Stimulated activated CD4-positive, alpha-beta T cell treated with anti-CD3 and anti-CD28 coated beads, Interleukin-12 subunit alpha, Interleukin-12 subunit beta, amount 100 ng/mL, for 48 hours (primary cell): ENCODE measurements at regions not wholly inside any gene's neighbourhood (a gene's known extent, or its start where the extent isn't known, plus 50 kb on each side); places are given as distances from the start of the nearest gene placed in this dataset.

Experiments used
- DNase-seq, 3 donors: peaks; one replicate each; pipeline ENCODE4 v3.0.0-alpha.2; 2020; ENCODE audit warnings: low read depth in 2 of 3, low spot score in 1 of 3

DNA sequence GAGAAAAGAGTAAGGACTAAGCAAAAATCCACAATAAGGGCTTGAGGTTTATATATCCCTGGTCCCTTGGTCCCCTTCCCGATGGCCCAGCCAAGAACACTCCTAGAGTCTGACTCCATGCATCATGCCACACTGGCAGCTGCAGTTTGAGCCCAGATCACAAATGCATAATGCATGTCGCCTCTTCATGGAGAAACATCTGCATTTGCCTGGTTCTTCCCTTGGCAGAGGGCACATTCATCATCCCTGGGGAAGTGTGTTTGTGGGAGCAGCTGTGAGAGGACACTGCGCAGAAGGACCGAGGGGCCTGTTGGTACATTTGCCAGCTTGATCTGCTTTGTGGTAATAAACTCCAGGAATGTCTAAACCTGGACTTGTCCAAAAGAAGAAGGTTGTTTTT, 731.8 kb downstream of the FGF9 start:
- no peak for DNase-seq

DNA sequence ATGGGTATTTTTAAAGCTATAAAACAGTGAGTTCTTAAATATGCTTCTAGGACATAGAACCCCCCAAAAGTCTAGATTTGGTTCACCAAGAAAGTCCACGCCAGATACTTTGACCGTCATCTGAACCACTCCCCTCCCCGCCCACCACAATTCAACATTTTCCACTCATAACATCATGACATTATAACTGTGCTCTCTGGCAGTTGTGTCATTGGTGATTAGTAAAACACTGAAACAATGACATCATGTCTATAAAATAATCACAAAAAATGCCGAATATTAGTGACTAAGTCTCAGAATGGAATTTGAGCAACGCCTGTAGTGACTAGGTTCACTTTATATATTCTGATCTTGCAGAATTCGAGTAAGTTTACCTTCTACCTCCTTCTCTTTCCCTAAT, 732.3 kb downstream of the FGF9 start:
- no peak for DNase-seq

DNA sequence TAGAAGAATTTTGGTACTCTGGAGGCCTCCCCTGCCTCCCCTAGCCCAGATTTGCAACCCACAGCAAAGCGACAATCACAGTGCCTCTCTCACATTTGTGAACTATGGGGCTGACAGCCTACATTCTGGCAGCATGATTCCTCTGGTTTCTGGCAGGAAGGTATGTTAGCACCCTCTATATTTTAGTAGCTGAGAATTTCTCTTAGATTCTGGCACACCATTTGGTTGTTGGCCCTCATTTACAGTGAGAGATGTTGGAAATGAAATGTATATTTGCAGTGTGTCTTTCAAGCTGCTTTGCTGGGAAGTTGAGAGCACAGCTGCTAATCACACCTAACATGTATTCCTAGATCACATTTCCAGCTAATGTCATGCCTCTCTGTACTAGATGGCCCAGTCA, 735.0 kb downstream of the FGF9 start:
- no peak for DNase-seq

DNA sequence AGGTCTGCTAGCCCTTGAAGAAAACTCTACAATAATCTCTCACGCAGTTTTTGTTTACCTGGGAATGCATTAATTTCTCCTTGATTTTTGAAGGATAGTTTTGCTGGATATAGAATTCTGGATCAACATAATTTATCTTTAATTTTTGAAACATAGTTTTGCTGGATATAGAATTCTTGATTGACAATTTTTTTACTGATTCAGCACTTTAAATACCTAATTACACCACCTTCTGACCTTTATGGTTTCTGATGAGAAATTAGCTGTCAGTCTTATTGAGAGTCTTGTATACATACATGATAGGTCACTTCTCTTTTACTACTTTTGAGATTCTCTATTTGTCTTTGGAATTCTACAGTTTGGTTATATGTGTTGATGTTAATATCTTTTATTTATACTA, 741.6 kb downstream of the FGF9 start:
- DNase-seq: no peak

- no peak for DNase-seq
These were observed 751.1 kb downstream of the FGF9 start for GRCh38 chr13:22422023-22422422.

GRCh38 chr13:22422712-22423111, 751.8 kb downstream of the FGF9 start:
- no peak for DNase-seq

DNA sequence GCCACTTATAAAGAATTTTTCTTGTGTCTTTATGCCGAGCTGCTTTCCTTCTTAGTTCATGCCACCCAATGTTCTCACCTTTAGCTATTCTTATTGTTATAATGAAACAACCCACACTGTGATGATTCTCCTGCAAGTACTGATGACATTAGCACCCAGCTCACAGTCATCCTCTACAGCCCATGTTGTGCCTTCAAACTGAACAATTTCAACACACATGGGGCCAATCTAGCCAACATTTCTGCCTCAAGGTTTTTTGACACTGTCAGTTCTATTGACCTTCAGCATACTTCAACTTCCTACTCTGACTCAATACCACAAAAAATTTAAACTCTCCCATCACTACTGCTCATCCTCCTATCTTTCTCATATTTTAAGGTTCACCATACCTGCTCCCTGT, 752.4 kb downstream of the FGF9 start:
- DNase-seq: no peak

DNA sequence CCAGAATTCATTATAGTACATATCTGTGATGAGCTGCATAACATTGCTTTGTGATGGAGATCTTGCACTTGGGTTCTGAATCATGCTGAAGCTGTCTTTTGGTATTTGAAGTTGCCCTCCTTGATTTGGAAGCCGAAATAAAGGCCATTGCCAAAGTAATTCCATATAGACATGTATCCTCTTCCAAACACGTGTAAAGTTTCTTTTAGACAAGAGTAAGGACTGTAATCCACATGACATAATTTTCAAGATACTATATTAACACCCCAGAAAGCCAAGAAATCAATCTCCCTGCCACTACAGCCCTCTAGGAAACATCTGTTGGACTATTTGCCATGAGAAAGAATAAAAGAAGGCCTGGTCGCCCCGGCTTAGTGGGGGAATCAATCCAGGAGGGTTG, 754.2 kb downstream of the FGF9 start:
- DNase-seq: no peak

DNA sequence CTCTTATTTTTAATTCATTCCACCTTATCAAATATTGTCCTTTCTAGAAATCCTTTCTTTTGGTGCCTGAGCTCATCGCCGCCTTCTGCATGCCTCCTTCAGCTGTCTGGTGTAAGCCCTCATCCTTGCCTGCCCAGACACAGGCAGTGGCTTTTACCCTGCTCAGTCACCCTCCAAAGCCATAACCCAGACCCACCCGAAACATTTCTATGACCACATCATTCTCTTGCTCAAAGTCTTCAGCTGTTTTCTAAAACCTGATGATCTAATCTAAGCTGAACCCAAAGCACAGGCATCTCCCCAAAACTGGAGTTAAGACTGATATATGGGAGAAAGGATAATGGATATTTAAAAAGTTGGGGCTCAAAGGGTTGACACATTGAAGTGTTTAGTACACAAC, 753.7 kb upstream of the SGCG start:
- DNase-seq: no peak

- DNase-seq: no peak
These were observed 753.0 kb upstream of the SGCG start for GRCh38 chr13:22427783-22428182.

DNA sequence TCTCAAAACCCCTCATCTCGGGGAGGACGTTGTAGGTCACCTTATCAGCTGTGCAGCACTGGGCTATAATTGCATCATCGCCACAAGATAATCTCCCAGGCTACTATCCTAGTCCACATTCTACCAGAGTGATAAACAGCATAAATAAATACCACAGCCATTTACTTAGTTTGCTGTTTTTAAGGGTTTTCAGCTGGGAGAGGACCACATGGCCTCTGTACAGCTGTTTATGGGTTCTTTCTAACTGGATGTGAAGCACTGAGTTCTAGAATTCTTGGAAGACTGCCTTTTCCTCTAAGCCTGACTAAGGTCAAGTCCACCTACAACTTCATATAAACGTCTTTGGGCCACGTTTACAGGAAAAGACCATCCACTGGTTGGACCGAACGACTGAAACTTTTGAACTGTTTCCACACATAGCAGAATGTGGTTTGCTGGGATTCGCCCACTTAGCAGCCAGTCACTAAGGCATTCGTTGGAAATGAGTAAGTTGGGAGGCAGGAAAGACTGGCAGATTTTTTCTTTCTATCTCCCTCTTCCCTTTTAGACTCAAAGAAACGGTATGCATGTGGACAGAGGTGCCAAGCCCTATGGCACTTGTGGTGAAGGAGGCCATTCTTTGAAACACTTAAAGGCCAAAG, 752.5 kb upstream of the SGCG start:
- DNase-seq: no peak

DNA sequence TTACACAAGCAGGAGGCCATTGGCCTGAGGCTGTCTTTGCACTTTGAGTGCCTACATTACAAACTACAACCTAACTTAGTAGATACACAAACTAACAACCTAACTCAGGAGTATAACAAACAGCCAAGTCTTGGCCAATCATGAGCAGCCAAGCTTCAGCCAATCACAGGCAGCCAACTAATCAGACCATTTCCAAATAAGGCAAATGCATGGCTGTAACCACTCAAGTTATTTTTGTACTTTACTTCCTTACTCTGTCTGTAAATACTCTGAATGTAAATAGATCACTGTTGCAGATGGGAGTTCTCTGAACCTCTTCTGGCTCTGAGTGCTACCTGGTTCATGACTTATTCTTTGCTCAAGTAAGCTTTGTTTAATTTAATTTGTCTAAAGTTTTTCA, 748.1 kb upstream of the SGCG start:
- no peak for DNase-seq

- DNase-seq: no peak
These were observed 733.5 kb upstream of the SGCG start for GRCh38 chr13:22447132-22447886.

DNA sequence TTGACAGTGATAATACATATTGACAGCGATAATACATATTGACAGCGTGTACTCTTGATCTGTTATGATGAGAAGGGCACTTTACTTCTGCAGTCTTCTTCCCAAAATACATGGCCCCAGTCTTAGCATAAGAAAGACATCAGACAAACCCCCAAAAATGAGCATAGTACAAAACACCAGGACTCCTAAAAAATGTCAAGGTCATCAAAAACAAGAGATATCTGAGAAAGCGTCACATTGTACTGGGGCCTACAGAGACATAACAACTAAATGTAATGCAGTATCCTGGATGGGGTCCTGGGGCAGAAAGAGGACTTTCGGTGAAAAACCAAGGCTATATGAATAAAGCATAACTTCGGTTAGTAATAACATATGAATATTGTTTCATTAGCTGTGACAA, 731.5 kb upstream of the SGCG start:
- DNase-seq: no peak

DNA sequence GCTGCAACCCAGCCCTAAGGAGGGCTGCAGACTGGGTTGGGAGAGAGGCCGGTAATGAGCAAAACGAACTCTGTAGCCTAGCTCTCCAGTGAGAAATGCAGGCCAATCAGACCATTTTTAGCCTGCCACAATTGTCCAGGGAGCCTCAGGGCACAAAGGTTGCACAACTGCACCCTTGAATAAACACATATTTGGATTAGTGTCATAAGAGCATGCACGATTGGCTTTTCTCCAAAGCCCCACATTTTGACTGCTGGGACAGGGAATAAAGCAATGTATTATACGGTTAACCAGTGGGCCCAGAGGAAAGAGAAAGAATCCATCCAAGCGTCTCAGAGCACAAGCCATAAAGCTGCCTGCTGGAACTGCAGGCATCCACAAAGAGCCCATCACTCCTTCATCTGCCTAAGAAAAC, 729.4 kb upstream of the SGCG start:
- no peak for DNase-seq

DNA sequence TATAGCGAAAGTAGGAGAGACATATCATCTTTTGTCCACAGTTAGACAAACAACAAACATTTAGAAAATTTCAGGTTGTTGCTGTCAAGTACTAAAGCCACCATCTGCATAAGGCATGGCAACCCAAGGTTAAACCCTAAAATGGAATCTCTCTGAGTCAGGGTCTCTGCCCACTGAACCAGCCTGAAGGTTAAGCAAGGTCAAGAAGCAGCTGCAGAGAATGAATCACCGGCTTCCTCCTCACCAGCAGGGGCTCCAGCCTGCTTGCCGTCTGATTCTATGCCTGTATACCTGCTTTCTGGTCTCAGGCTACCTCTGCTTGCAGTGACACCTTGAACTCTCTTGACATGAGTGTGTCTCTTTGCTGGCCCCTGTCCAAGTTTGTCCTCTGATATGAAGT, 726.2 kb upstream of the SGCG start:
- no peak for DNase-seq

GRCh38 chr13:22455036-22455435, 725.7 kb upstream of the SGCG start:
- DNase-seq: no peak

DNA sequence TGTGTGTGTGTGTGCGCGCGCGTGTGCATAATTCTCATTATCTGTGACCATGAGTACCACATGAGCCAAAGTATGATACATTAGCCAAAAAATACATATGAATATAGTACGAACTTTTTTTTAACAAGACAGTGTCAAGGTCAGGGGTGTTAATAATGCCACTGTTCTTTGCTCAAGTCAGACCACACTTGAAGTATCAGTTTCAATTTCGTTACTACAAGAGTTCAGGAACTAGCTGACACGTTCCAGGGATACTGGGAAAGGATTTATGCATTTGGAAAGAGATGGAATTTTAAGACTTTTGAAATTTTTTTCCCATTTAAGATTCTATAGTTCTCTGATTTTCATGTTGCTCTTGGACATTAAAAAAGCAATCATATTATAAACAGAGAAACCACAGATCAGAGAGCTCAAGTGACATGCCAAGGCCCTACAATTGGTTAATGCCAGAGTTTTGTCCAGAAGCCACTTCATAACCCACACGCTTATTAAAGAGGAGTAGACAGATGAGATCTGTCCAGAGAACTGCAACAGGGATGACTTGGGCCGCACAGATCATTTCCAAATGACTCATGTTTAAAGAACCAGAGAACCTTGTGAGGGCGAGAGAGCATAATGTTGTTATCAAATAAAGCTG, 718.8 kb upstream of the SGCG start:
- DNase-seq: no peak

GRCh38 chr13:22463089-22463488, 717.7 kb upstream of the SGCG start:
- no peak for DNase-seq

DNA sequence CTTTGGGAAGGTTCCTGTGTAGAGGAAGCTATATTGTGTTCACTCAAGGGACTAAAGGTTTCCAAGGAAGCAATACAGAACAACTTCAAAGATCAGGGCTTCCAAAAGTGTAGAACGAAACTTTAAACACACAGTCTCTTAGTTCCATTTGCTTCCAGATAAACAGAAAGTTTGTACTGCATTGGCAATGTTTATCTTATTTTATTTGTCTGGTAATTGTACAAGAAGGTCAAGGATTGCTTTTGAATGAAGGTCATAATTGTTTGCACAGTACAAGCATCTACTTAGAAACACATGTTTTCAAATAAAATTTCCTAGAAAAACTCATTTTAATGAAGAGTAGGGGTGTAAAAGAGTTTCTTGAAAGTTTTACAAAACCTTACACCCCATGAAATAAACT, 712.7 kb upstream of the SGCG start:
- DNase-seq: no peak

- no peak for DNase-seq
These were observed 712.0 kb upstream of the SGCG start for GRCh38 chr13:22468824-22469223.

DNA sequence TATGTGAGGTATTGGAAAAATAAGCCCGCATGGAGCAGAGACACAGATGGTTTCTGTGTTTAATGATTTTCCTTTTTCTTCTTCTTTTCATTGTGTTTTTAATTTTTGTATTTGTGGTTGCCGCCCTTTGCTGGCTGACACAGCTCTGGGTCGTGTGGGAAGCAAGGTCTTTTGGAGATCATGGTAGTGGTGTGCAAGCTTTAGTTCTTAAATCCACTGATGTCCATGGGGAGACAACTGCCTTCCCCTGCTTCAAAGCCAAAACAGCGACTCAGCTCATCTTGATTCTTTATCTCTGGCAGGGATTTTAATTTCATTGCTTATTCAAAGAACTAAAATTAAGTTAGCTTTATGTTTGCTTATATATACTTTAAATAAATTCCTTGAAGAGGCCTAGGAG, 711.3 kb upstream of the SGCG start:
- no peak for DNase-seq

DNA sequence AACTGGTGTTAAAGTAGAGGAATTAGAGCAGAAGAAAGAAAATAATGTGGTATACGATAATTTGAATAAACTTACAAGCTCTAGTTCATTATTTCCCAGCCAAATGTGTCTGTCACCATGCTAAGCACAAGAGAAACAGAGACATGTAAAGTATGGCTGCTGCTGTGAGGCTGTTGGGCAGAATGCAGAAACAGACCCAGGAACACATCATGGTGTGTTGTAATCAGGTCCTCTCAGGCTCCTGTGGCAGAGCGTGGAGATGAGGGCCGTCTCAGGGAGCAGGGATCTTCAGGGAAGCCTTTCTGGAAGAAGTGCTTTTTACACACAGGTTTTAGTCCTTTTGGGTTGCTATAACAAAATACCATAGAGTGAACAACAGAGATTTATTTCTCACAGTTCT, 710.7 kb upstream of the SGCG start:
- DNase-seq: no peak
